Uterus (tissue), 3 donors: ENCODE measurements at regions not wholly inside any gene's neighbourhood (a gene's known extent, or its start where the extent isn't known, plus 50 kb on each side); places are given as distances from the start of the nearest gene placed in this dataset.

Source experiments
- DNase-seq, 2 donors: peaks; one replicate each; pipeline ENCODE4 v3.0.0-alpha.2; 2019 to 2020
- H3K27ac ChIP-seq, 2 donors: fragments of 200-600 bp; sonication (generic); 1 replicate in 1 of 2; 2 replicates in 1 of 2; pipeline ENCODE4 v1.5.1; 2016 to 2018
- H3K27me3 ChIP-seq, 2 donors: fragments of 200-600 bp; sonication (generic); one replicate each; pipeline ENCODE4 v1.5.1; 2018 to 2019; ENCODE audit warnings: control low read depth in 1 of 2
- H3K36me3 ChIP-seq, 2 donors: fragments of 200-600 bp; sonication (generic); one replicate each; pipeline ENCODE4 v1.5.1; 2019; ENCODE audit warnings: control low read depth in 1 of 2
- H3K4me1 ChIP-seq, 2 donors: fragments of 200-600 bp; sonication (generic); one replicate each; pipeline ENCODE4 v1.5.1; 2018 to 2019; ENCODE audit warnings: control low read depth in 1 of 2
- H3K4me3 ChIP-seq, 2 donors: fragments of 200-600 bp; sonication (generic); 1 replicate in 1 of 2; 2 replicates in 1 of 2; pipeline ENCODE4 v1.5.1; 2018 to 2019; ENCODE audit warnings: mild to moderate bottlenecking in 1 of 2
- H3K9me3 ChIP-seq, 2 donors: fragments of 200-600 bp; sonication (generic); one replicate each; pipeline ENCODE4 v1.5.1; 2019; ENCODE audit warnings: control low read depth in 1 of 2
- POLR2A ChIP-seq, 2 donors: fragments of 450-650 bp; IDR thresholded peaks; one replicate each; pipeline ENCODE4 v1.6.1; 2016; ENCODE audit warnings: antibody characterized with exemption in 2 of 2, mild to moderate bottlenecking in 1 of 2, moderate library complexity in 1 of 2
- intact Hi-C: fragments of 100-400 bp; cut with DNase I; formaldehyde crosslinking; loops from one replicate; pipeline ENCODE4 v1.15.1; 2023; ENCODE audit warnings: low total_unique reads
- TF ChIP-seq, protein P1 (sequence below), 4 experiments: fragments of 200-600 bp in 2 of 4; fragments of 450-650 bp in 2 of 4; sonication (generic) in 2 of 4; IDR thresholded peaks; one replicate each; pipeline ENCODE4 v1.5.1; 2016 to 2019; ENCODE audit warnings: antibody characterized with exemption in 4 of 4, mild to moderate bottlenecking in 2 of 4, moderate library complexity in 1 of 4
- donor health status: DM: yes; HTN: yes; CAD: no.

DNA sequence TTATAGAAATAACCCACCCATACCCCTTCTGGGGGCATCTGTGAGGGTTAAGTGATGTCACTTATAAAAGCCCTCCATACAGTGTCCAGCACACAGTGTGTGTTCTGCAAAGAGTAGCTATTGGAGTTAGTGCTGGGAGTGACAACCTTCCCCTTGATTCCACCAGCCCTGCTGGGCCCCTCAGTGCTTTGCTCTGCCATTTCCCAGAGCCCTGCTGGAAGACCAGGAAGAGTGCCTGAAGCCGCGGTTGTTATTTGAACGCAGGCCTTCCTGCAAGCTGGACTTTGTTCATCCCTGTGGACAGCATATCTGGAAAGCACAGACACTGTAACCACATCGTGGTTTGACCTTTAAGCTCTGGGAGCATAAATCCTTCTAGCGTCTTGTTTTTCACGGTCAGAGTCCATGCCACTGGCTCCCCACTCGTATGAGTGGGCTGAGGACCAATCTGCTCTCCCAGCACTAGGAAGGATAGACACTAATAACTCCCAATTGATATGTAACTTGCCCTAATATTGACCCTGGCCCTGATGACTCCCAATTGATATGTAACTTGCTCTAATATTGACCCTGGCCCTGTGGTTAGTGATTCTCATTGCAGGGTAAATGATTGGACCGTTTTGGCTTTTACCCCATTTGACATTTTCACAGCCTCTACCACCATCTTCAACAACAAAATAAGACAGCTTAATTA, 297.1 kb upstream of the MAF start:
- H3K27me3 ChIP-seq: no peaks in the 10 kb centered on the region
- no peaks in the 10 kb centered on the region for H3K36me3 ChIP-seq
- DNase-seq: peak in 1 of 2 donors; percentile 34
- intact Hi-C loops: no loop called here
- H3K27ac ChIP-seq: no peak overlapping the region
- no peaks in the 10 kb centered on the region for H3K4me1 ChIP-seq
- H3K9me3 ChIP-seq: no peaks in the 10 kb centered on the region
- TF ChIP-seq, protein P1, sequence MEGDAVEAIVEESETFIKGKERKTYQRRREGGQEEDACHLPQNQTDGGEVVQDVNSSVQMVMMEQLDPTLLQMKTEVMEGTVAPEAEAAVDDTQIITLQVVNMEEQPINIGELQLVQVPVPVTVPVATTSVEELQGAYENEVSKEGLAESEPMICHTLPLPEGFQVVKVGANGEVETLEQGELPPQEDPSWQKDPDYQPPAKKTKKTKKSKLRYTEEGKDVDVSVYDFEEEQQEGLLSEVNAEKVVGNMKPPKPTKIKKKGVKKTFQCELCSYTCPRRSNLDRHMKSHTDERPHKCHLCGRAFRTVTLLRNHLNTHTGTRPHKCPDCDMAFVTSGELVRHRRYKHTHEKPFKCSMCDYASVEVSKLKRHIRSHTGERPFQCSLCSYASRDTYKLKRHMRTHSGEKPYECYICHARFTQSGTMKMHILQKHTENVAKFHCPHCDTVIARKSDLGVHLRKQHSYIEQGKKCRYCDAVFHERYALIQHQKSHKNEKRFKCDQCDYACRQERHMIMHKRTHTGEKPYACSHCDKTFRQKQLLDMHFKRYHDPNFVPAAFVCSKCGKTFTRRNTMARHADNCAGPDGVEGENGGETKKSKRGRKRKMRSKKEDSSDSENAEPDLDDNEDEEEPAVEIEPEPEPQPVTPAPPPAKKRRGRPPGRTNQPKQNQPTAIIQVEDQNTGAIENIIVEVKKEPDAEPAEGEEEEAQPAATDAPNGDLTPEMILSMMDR (IDR thresholded peaks at IDR 0.05): no peak
- no peak for TF ChIP-seq POLR2A (IDR thresholded peaks at IDR 0.05)
- no peak overlapping the region for H3K4me3 ChIP-seq

DNA sequence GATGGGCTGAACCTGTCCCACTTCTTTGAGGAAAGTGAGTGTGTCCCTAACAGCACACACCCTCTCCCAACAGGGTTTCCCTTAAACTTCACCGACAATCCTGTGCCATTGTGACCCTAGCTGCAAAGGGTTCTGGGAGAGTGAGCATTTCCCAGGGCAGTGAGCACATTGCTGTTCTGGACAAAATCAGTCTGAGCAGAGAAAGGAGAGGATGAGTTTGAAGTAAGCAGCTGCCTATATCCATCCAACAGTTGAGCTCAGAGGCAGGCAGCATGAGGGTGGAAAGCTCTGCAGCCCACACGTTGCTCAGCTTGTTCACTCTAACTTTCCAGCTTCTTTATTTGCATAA, 296.5 kb upstream of the MAF start:
- Histone ChIP-seq H3K4me3 (no peak overlapping the region), H3K4me1 (no peaks in the 10 kb centered on the region), H3K27me3 (no peaks in the 10 kb centered on the region), H3K27ac (no peak overlapping the region), H3K36me3 (no peaks in the 10 kb centered on the region), H3K9me3 (no peaks in the 10 kb centered on the region)
- no peak for DNase-seq
- TF ChIP-seq, protein P1 (IDR thresholded peaks at IDR 0.05): no peak
- TF ChIP-seq POLR2A (IDR thresholded peaks at IDR 0.05): no peak
- intact Hi-C loops: no loop called here

DNA sequence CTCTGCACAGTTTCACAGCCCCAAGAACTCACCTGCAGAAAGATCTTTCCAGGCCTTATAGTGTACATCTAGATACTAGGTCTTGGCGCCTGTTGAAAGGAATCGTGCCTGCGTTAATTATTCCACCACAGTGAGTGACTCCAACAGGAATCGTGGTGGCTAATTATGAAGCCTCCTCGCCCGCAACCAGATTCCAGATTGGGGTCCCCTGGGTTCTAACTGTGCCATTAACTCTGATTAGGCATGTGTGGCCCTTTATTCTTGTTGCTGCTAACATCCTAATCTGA, 295.3 kb upstream of the MAF start:
- H3K27me3 ChIP-seq: no peaks in the 10 kb centered on the region
- no peak for DNase-seq
- intact Hi-C loops: no loop called here
- no peaks in the 10 kb centered on the region for H3K4me1 ChIP-seq
- no peak overlapping the region for H3K4me3 ChIP-seq
- no peaks in the 10 kb centered on the region for H3K9me3 ChIP-seq
- no peak overlapping the region for H3K27ac ChIP-seq
- TF ChIP-seq, protein P1 (IDR thresholded peaks at IDR 0.05): no peak
- TF ChIP-seq POLR2A (IDR thresholded peaks at IDR 0.05): no peak
- H3K36me3 ChIP-seq: no peaks in the 10 kb centered on the region

DNA sequence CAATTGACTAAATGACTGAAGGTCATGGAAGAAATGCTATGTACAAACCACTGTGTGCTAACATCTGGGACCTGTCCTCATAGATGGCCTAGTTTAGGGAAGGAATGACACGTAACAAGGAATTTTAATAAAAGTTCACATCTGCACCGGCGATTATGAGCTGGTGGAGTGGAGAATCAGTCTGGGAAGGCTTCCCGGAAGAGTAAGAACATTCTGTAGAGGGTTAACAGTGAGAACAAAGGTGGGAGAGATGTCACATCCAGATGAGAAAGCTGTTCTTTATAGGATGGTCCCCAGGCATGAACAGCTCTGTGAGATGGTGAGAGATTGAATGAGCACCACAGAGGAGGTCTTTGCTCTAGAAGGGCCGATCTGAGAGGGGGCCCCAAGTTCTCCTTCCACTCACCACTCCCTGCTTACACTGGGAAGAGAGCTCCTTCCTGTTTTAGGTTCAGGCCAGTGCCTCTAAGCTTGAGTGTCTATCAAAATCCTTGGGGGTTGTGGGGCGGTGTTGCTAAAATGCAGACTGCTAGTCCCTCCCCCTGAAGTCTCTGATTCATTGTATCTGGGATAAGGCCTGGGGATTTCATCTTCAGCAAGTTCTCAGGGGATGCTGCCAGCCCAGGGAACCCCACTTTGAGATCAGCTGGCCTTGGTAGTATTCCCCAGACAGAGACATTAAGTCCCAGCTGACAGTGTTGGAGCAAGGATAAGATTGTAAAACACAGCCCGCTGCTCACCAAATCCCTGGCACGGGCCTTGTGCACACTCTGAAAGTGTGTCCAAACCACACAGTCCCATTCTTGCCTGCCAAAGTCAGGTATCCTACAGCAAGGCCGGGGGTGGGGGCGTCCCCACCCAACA, 294.7 kb upstream of the MAF start:
- H3K36me3 ChIP-seq: no peaks in the 10 kb centered on the region
- TF ChIP-seq, protein P1 (IDR thresholded peaks at IDR 0.05): no peak
- TF ChIP-seq POLR2A (IDR thresholded peaks at IDR 0.05): no peak
- no peaks in the 10 kb centered on the region for H3K27me3 ChIP-seq
- no peak for DNase-seq
- intact Hi-C loops: no loop called here
- no peaks in the 10 kb centered on the region for H3K4me1 ChIP-seq
- no peak overlapping the region for H3K4me3 ChIP-seq
- H3K9me3 ChIP-seq: no peaks in the 10 kb centered on the region
- H3K27ac ChIP-seq: no peak overlapping the region

DNA sequence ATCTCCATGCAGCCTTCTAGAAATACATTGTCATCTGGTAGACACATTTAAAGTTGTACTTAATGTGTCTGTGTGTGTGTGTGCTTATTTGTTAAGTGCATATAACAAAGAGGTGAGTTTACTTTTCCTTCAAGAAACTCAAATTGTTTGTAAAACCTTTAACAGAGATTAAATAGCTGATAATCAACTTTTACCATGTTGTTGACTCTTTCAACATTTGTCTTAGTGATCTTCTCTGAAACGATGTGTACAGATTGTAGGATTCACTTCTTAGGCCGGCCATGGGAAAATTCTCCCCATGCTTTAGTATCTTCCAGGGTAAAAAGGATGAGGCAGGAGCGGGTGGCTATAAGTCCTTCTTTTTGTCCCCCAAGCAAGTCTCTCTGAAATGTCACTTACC, 292.9 kb upstream of the MAF start:
- Histone ChIP-seq H3K9me3 (no peaks in the 10 kb centered on the region), H3K36me3 (no peaks in the 10 kb centered on the region), H3K27ac (no peak overlapping the region), H3K27me3 (no peaks in the 10 kb centered on the region), H3K4me1 (no peaks in the 10 kb centered on the region), H3K4me3 (no peak overlapping the region)
- DNase-seq: no peak
- intact Hi-C loops: no loop called here
- TF ChIP-seq, protein P1 (IDR thresholded peaks at IDR 0.05): no peak
- TF ChIP-seq POLR2A (IDR thresholded peaks at IDR 0.05): no peak
